ENCODE measurements at regions not wholly inside any gene's neighbourhood (a gene's known extent, or its start where the extent isn't known, plus 50 kb on each side); places are given as distances from the start of the nearest gene placed in this dataset.
A peak's percentile ranks its signal among the peaks of the same experiment; 100 is the strongest.
"Not testable (repeated sequence)": the region's sequence is repeated elsewhere in the genome, so short reads cannot be mapped to it uniquely, and the experiment has no call there.

DNA sequence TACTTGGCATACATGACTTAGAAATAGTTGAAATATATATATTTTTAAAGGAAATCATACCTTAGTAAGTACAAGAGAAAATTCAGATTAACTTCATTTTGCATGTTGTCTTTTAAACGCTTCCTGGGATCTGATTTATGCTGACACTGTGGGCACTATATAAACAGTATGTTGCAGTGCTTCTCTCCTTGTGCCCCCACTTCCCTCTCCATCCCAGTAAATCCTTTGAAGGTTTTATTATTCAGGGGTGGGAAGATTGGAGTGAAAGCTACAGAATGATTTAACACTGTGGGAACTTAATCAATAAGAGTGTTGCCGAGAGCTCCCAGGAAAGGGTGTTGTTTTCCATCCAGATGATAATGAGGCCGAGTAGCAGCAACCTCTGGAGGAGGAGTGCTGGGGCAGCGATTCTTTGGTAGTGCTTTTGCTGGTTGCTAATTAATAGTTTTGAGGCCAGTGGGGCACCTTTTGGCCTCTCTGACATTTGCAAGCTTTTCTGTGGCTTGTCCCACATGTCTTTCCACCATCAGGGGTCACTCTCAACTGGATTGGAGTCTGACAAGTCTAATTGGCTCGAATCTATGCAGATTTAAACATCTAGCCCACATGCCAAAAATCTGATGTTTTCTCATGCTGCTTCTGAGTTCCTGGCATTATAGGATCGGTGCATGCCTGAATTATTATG lies 183.0 kb upstream of the MMS22L start:
- WGBS (ENCODE audit: insufficient coverage): 11% methylated on average over 4 of the region's 6 CpGs
- Histone ChIP-seq H3K9me3 (ENCODE audit: control insufficient read depth, insufficient read depth, low read length) (no peaks in the 10 kb centered on the region), H3K4me1 (ENCODE audit: control insufficient read depth, insufficient read depth, low read length) (no peaks in the 10 kb centered on the region), H3K27ac (ENCODE audit: low read depth, low read length) (no peak overlapping the region), H3K27me3 (ENCODE audit: control insufficient read depth, insufficient read depth, low read length) (no peaks in the 10 kb centered on the region), H3K36me3 (ENCODE audit: control insufficient read depth, insufficient read depth, low read length) (no peaks in the 10 kb centered on the region), H3K4me3 (ENCODE audit: low read depth, low read length) (no peak overlapping the region)
- DNase-seq (ENCODE audit: low read depth in 4 of 6, low spot score in 6 of 6): peak in 2 of 6 donors; percentile 43 to 86

DNA sequence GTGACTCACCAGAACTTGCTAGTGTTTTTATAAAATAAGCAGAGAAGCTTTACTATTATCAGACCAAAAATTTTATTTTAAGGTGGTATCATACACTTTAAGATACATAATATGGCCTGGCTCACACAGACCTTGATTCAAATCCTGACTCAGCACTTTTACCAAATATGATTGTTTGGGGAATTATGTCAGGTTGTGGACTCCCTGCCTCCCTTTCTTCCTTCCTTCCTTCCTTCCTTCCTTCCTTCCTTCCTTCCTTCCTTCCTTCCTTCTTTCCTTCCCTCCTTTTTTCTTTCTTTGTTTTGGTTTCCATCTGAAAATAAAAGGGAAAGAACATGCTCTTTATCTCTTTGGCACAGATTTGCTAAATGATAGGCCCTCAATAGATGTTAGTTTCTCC lies 186.0 kb upstream of the MMS22L start:
- Histone ChIP-seq H3K4me3 (ENCODE audit: low read depth, low read length) (no peak overlapping the region), H3K36me3 (ENCODE audit: control insufficient read depth, insufficient read depth, low read length) (no peaks in the 10 kb centered on the region), H3K4me1 (ENCODE audit: control insufficient read depth, insufficient read depth, low read length) (no peaks in the 10 kb centered on the region), H3K27ac (ENCODE audit: low read depth, low read length) (no peak overlapping the region), H3K9me3 (ENCODE audit: control insufficient read depth, insufficient read depth, low read length) (no peaks in the 10 kb centered on the region), H3K27me3 (ENCODE audit: control insufficient read depth, insufficient read depth, low read length) (no peaks in the 10 kb centered on the region)
- no peak for DNase-seq (ENCODE audit: low read depth in 4 of 6, low spot score in 6 of 6)

DNA sequence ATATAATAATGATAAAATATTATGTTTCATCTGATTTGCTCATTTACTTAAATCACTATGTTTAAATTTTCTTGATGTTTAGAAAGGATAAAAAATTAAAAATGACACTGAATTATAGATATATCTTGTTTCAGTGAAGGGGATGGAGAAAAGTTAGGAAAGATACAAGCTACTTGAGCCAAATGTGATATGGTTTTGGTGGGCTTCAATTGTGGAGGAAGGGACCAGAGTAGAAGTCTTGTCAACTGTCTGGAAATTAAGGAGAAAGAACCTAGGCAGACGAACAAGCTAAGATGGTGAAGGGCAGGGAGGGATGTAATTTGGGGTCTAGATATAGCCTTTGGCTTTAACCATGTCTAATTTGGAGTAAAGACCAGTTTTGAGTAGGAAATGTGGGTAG lies 186.4 kb upstream of the MMS22L start:
- H3K4me3 ChIP-seq (ENCODE audit: low read depth, low read length): no peak overlapping the region
- 67% methylated on average over 1 of the region's 1 CpG for WGBS (ENCODE audit: insufficient coverage)
- H3K27me3 ChIP-seq (ENCODE audit: control insufficient read depth, insufficient read depth, low read length): no peaks in the 10 kb centered on the region
- H3K36me3 ChIP-seq (ENCODE audit: control insufficient read depth, insufficient read depth, low read length): no peaks in the 10 kb centered on the region
- DNase-seq (ENCODE audit: low read depth in 4 of 6, low spot score in 6 of 6): no peak
- no peaks in the 10 kb centered on the region for H3K4me1 ChIP-seq (ENCODE audit: control insufficient read depth, insufficient read depth, low read length)
- H3K27ac ChIP-seq (ENCODE audit: low read depth, low read length): no peak overlapping the region
- H3K9me3 ChIP-seq (ENCODE audit: control insufficient read depth, insufficient read depth, low read length): no peaks in the 10 kb centered on the region

DNA sequence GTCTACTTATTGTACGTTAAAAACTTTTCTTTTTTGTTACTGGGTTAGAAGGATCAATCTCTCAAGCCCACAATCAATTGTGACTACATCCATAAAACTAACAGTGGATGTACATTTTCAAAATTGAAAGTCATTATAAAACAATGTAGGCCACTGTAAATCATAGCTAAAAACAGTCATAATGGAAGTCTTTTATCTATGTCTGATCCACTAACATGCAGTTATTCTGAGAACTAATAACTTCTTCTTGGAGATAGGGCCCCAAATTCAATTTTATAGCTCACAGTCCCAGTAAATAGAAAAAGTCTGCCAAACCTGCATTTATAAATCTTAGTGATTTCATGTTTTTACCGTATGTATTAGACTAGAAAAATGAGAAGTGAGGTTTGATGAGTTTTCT lies 187.3 kb upstream of the MMS22L start:
- DNase-seq (ENCODE audit: low read depth in 4 of 6, low spot score in 6 of 6): peak in 1 of 6 donors; percentile 12
- Histone ChIP-seq H3K4me1 (ENCODE audit: control insufficient read depth, insufficient read depth, low read length) (no peaks in the 10 kb centered on the region), H3K27me3 (ENCODE audit: control insufficient read depth, insufficient read depth, low read length) (no peaks in the 10 kb centered on the region), H3K4me3 (ENCODE audit: low read depth, low read length) (no peak overlapping the region), H3K36me3 (ENCODE audit: control insufficient read depth, insufficient read depth, low read length) (no peaks in the 10 kb centered on the region), H3K9me3 (ENCODE audit: control insufficient read depth, insufficient read depth, low read length) (no peaks in the 10 kb centered on the region), H3K27ac (ENCODE audit: low read depth, low read length) (no peak overlapping the region)
- WGBS (ENCODE audit: insufficient coverage): no CpG with 5 or more reads among the region's 2 CpGs

DNA sequence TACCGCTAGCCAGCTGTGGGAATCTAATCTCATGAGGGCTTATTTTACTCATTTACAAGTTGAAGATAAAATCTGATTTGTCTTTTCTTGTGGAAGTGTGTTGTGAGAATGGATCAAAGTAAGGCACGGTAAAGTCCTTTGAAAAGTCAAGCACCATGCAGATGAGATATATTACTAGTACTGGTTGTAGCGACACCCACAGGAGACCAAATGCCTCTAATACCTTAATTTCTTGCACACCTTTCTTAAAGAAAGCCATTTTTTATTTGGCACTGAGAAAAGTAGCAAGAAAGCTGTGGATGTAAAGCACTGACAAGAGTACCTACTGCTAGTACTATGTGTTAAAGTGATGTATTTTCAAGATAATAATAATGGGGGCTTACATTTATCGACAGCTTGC lies 191.0 kb upstream of the MMS22L start:
- no CpG with 5 or more reads among the region's 4 CpGs for WGBS (ENCODE audit: insufficient coverage)
- Histone ChIP-seq H3K27me3 (ENCODE audit: control insufficient read depth, insufficient read depth, low read length) (no peaks in the 10 kb centered on the region), H3K4me3 (ENCODE audit: low read depth, low read length) (no peak overlapping the region), H3K27ac (ENCODE audit: low read depth, low read length) (no peak overlapping the region), H3K4me1 (ENCODE audit: control insufficient read depth, insufficient read depth, low read length) (no peaks in the 10 kb centered on the region), H3K36me3 (ENCODE audit: control insufficient read depth, insufficient read depth, low read length) (no peaks in the 10 kb centered on the region), H3K9me3 (ENCODE audit: control insufficient read depth, insufficient read depth, low read length) (no peaks in the 10 kb centered on the region)
- DNase-seq (ENCODE audit: low read depth in 4 of 6, low spot score in 6 of 6): no peak

DNA sequence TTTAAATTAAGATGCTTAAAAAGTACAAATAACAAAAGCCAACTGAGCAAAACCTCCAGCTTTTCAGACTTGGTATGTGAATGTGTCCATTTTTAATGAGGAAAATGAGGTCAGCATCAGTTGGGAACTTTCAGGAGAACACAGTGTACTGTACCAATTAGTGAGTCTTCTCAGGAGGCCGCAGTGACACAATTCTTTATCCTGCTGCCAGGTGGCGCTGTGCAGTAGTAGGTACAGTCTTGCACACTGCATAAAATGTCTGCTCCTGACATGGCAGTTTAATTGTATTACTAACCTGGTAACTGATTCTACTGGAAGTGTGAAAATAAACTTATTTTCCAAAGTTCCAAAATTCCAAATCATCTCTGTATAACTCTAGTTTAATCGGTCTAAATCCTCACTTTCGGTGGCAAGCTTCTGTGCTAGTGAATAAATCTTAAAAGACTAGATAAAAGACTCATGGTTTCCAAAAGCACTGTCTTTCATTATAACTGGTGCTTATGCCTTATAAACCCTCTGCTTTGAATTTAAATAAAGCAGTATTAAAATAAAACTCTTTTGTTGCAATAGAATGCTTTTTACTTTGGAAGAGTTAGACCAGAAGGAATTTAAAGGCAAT lies 214.8 kb upstream of the MMS22L start:
- Histone ChIP-seq H3K27ac (ENCODE audit: low read depth, low read length) (no peak overlapping the region), H3K4me3 (ENCODE audit: low read depth, low read length) (no peak overlapping the region), H3K9me3 (ENCODE audit: control insufficient read depth, insufficient read depth, low read length) (no peaks in the 10 kb centered on the region), H3K27me3 (ENCODE audit: control insufficient read depth, insufficient read depth, low read length) (no peaks in the 10 kb centered on the region), H3K36me3 (ENCODE audit: control insufficient read depth, insufficient read depth, low read length) (no peaks in the 10 kb centered on the region), H3K4me1 (ENCODE audit: control insufficient read depth, insufficient read depth, low read length) (no peaks in the 10 kb centered on the region)
- WGBS (ENCODE audit: insufficient coverage): 20% methylated on average over 1 of the region's 4 CpGs
- DNase-seq (ENCODE audit: low read depth in 4 of 6, low spot score in 6 of 6): peak; percentile 40 to 93 (median 58)

DNA sequence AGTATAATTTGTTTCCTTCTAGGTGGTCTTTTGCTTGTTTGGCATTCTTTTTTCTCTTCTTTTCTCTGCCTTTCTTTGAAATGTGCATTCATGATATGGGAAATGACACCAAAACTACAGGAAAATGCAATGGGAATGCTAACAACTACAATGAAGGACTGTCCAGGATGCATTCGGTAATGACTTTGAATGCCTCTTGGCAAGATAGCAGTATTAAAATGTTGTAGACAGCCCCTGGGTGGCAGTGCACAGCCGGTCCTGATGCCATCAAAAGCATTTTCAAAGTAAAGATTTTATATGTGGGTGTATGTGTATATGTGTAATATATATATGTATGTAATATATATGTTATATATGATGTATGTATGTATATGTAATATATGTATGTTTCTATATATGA lies 218.8 kb upstream of the MMS22L start:
- 17% methylated on average over 1 of the region's 2 CpGs for WGBS (ENCODE audit: insufficient coverage)
- Histone ChIP-seq H3K36me3 (ENCODE audit: control insufficient read depth, insufficient read depth, low read length) (no peaks in the 10 kb centered on the region), H3K4me3 (ENCODE audit: low read depth, low read length) (no peak overlapping the region), H3K9me3 (ENCODE audit: control insufficient read depth, insufficient read depth, low read length) (no peaks in the 10 kb centered on the region), H3K27me3 (ENCODE audit: control insufficient read depth, insufficient read depth, low read length) (no peaks in the 10 kb centered on the region), H3K4me1 (ENCODE audit: control insufficient read depth, insufficient read depth, low read length) (no peaks in the 10 kb centered on the region), H3K27ac (ENCODE audit: low read depth, low read length) (no peak overlapping the region)
- DNase-seq (ENCODE audit: low read depth in 4 of 6, low spot score in 6 of 6): peak in 4 of 6 donors; percentile 1 to 81 (median 39)

DNA sequence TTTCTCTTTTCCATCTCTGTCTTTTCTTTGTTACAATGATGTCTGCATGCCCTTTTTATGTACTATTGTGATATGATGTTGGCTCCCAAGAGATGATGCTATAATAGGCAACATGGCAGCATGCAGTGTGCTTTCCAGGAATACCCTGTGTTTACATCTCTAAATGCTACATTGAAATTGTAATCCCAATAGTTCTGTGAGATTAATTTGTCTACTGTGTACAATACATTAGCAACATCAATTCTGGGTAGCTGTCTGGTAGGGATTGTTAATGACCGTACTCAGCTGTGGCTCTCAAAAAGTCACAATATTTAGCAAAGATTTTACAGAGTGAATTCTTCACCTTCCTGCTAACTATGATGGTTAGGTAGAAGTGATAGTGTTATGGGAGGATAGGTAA lies 225.6 kb upstream of the MMS22L start:
- DNase-seq (ENCODE audit: low read depth in 4 of 6, low spot score in 6 of 6): no peak
- H3K27ac ChIP-seq (ENCODE audit: low read depth, low read length): no peak overlapping the region
- H3K4me3 ChIP-seq (ENCODE audit: low read depth, low read length): no peak overlapping the region
- no peaks in the 10 kb centered on the region for H3K4me1 ChIP-seq (ENCODE audit: control insufficient read depth, insufficient read depth, low read length)
- no peaks in the 10 kb centered on the region for H3K27me3 ChIP-seq (ENCODE audit: control insufficient read depth, insufficient read depth, low read length)
- no peaks in the 10 kb centered on the region for H3K9me3 ChIP-seq (ENCODE audit: control insufficient read depth, insufficient read depth, low read length)
- H3K36me3 ChIP-seq (ENCODE audit: control insufficient read depth, insufficient read depth, low read length): no peaks in the 10 kb centered on the region
- WGBS (ENCODE audit: insufficient coverage): no CpG with 5 or more reads among the region's 1 CpG

DNA sequence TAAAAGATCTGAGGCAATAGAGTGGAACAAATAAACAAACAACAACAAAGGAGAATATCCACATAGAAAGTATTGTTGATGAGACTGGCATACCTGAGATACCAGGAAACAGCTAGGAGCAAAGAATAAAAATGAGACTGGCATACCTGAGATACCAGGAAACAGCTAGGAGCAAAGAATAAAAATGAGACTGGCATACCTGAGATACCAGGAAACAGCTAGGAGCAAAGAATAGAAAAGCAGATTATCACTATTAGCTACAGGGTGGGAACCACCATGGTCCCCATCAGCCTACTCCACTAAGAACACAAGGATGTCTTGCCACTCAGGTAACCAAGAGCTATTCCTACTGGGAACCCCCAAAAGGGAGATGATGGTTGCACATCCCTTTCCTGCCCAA lies 230.2 kb upstream of the MMS22L start:
- H3K4me1 ChIP-seq (ENCODE audit: control insufficient read depth, insufficient read depth, low read length): not testable (repeated sequence)

DNA sequence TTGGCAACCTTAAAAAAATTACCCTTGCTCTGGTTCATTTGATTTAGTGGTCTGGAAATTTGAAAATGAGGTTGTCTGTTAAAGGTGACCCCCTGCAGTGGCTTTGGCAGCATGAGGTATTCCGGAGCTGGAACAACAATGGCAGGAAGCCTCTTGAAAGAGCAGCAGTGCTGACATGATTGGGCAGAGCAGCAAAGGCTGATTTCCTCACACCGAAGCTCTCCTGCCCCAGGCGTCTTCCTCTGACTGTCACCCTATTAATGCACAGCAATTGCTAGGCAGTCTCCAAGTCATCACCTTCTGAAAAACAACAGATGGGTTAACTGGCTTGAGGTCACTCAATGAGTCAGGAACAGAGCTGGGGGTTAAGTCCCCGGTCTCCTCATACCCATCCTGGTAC lies 241.8 kb upstream of the MMS22L start:
- H3K36me3 ChIP-seq (ENCODE audit: control insufficient read depth, insufficient read depth, low read length): no peaks in the 10 kb centered on the region
- peak in 2 of 6 donors; percentile 43 to 73 for DNase-seq (ENCODE audit: low read depth in 4 of 6, low spot score in 6 of 6)
- no peaks in the 10 kb centered on the region for H3K4me1 ChIP-seq (ENCODE audit: control insufficient read depth, insufficient read depth, low read length)
- H3K27me3 ChIP-seq (ENCODE audit: control insufficient read depth, insufficient read depth, low read length): no peaks in the 10 kb centered on the region
- peaks cover 2% of the 10 kb centered on the region for H3K9me3 ChIP-seq (ENCODE audit: control insufficient read depth, insufficient read depth, low read length)
- no peak overlapping the region for H3K4me3 ChIP-seq (ENCODE audit: low read depth, low read length)
- WGBS (ENCODE audit: insufficient coverage): 18% methylated on average over 3 of the region's 4 CpGs
- no peak overlapping the region for H3K27ac ChIP-seq (ENCODE audit: low read depth, low read length)

More for the DNA sequence above, 230.2 kb upstream of the MMS22L start:
- H3K27me3 ChIP-seq (ENCODE audit: control insufficient read depth, insufficient read depth, low read length); H3K36me3 ChIP-seq (ENCODE audit: control insufficient read depth, insufficient read depth, low read length); DNase-seq (ENCODE audit: low read depth in 4 of 6, low spot score in 6 of 6); H3K27ac ChIP-seq (ENCODE audit: low read depth, low read length); H3K4me3 ChIP-seq (ENCODE audit: low read depth, low read length); H3K9me3 ChIP-seq (ENCODE audit: control insufficient read depth, insufficient read depth, low read length): not testable (repeated sequence)

Measured in spinal cord (tissue), 9 donors.